K562 (cell line): ENCODE measurements at regions not wholly inside any gene's neighbourhood (a gene's known extent, or its start where the extent isn't known, plus 50 kb on each side); places are given as distances from the start of the nearest gene placed in this dataset.

Source experiments
- ATAC-seq: fragments of 200-7000 bp; cut with Tn5 transposase; 3 replicates; pipeline ENCODE4 v1.9.1; 2020; ENCODE audit warnings: moderate library complexity
- BruUV-seq: library from RNA; stranded (reverse); fragments of 400-500 nt; replicated peaks from 2 replicates; lab custom pipeline; 2021; lab: Mats Ljungman, UMichigan
- CTCF ChIA-PET: fragments of 300-600 bp; formaldehyde crosslinking; extraction: SDS; loops from one replicate; lab custom pipeline; 2021; ENCODE audit warnings: low intra/inter-chr PET ratio; lab: Yijun Ruan, JAX
- POLR2A ChIA-PET: fragments of 300-600, 350-650 bp; sonication (Branson Sonifier 250); formaldehyde crosslinking; extraction: SDS; loops from one replicate; lab custom pipeline; 2021; ENCODE audit warnings: antibody characterized with exemption, inconsistent platforms; lab: Yijun Ruan, JAX
- DNase-seq, 4 experiments: peaks; one replicate each; pipeline versions ENCODE4 v3.0.0 to v3.0.0-alpha.2; 2011 to 2018; ENCODE audit warnings: low spot score in 3 of 4, mixed read lengths in 3 of 4; ENCODE audit errors: extremely low read depth in 1 of 4
- FAIRE-seq: peaks from 2 replicates; lab custom pipeline; 2011; peaks lifted over from hg19 to GRCh38; lab: Jason Lieb, UNC
- H2AFZ ChIP-seq: 2 replicates; pipeline ENCODE4 v1.6.0; 2011; ENCODE audit warnings: low read depth, low read length, control low read depth, inconsistent platforms
- H3K27ac ChIP-seq: fragments of 200-600 bp; 3 replicates; pipeline ENCODE4 v1.8.0; 2011; ENCODE audit warnings: low read depth, mild to moderate bottlenecking, control low read depth, inconsistent platforms, low read length, moderate library complexity, mixed read lengths; ENCODE audit errors: extremely low read depth
- H3K27me3 ChIP-seq, 2 experiments: fragments of 300-600 bp in 1 of 2; 2 replicates in 1 of 2; 3 replicates in 1 of 2; pipeline versions ENCODE4 v1.6.0 to v1.8.0; 2011; ENCODE audit warnings: inconsistent platforms in 2 of 2, low read length in 2 of 2, mild to moderate bottlenecking in 1 of 2, mixed read lengths in 1 of 2, moderate library complexity in 1 of 2; ENCODE audit not compliant: control insufficient read depth in 2 of 2, insufficient read depth in 2 of 2
- H3K36me3 ChIP-seq: fragments of 300-600 bp; 3 replicates; pipeline ENCODE4 v1.8.0; 2011; ENCODE audit warnings: mild to moderate bottlenecking, low read length, inconsistent platforms; ENCODE audit not compliant: control insufficient read depth, insufficient read depth
- H3K4me1 ChIP-seq, 2 experiments: fragments of 200-600 bp in 1 of 2; replicated peaks in 1 of 2; 2 replicates in 1 of 2; 3 replicates in 1 of 2; pipeline versions ENCODE4 v1.5.1 to v1.8.0; 2011; ENCODE audit warnings: inconsistent platforms in 2 of 2, low read length in 2 of 2, mild to moderate bottlenecking in 1 of 2, mixed read lengths in 1 of 2, moderate library complexity in 1 of 2; ENCODE audit not compliant: control insufficient read depth in 2 of 2, insufficient read depth in 2 of 2
- H3K4me2 ChIP-seq: 2 replicates; pipeline ENCODE4 v1.6.1; 2011; ENCODE audit warnings: low read length, control low read depth, inconsistent platforms, mixed read lengths; ENCODE audit not compliant: insufficient read depth
- H3K4me3 ChIP-seq: fragments of 200-600 bp; sonication (generic), shearing (Covaris generic); 2 replicates; pipeline ENCODE4 v1.5.1; 2016; ENCODE audit warnings: control low read depth, inconsistent platforms
- H3K79me2 ChIP-seq: fragments of 200-600 bp; 3 replicates; pipeline ENCODE4 v1.8.0; 2011; ENCODE audit warnings: low read length, inconsistent platforms; ENCODE audit not compliant: control insufficient read depth, insufficient read depth
- H3K9ac ChIP-seq, 2 experiments: 2 replicates each; pipeline versions ENCODE4 v1.6.0 to v1.6.1; 2011; ENCODE audit warnings: low read depth in 2 of 2, low read length in 2 of 2, control low read depth in 1 of 2, inconsistent platforms in 1 of 2, mild to moderate bottlenecking in 1 of 2, mixed read lengths in 1 of 2; ENCODE audit not compliant: insufficient read depth in 1 of 2
- H3K9me1 ChIP-seq: one replicate; pipeline ENCODE4 v1.6.0; 2011; ENCODE audit warnings: inconsistent platforms, mild to moderate bottlenecking, low read length, moderate library complexity; ENCODE audit not compliant: control insufficient read depth, insufficient read depth
- H3K9me3 ChIP-seq: replicated peaks from 2 replicates; pipeline ENCODE4 v1.5.1; 2011; ENCODE audit warnings: low read depth, low read length, inconsistent platforms; ENCODE audit not compliant: control insufficient read depth, insufficient read depth
- H4K20me1 ChIP-seq: replicated peaks from 2 replicates; pipeline ENCODE4 v1.6.1; 2011; ENCODE audit warnings: low read length, inconsistent platforms, mixed read lengths; ENCODE audit not compliant: control insufficient read depth, insufficient read depth
- BMI1 ChIP-seq: fragments of 150-350 bp; IDR thresholded peaks from 2 replicates; pipeline ENCODE4 v1.6.1; 2014; ENCODE audit warnings: low read length
- CBX1 ChIP-seq: sonication (generic); IDR thresholded peaks from 2 replicates; pipeline ENCODE4 v1.6.1; 2016; ENCODE audit warnings: antibody characterized with exemption, low read depth, mild to moderate bottlenecking
- CTBP1 ChIP-seq: fragments of 450-650 bp; IDR thresholded peaks from 2 replicates; pipeline ENCODE4 v1.6.1; 2016; ENCODE audit warnings: borderline replicate concordance
- ELF1 ChIP-seq: fragments of 200-800 bp; sonication (Bioruptor generic); IDR thresholded peaks from 2 replicates; pipeline ENCODE4 v1.6.1; 2016; ENCODE audit warnings: missing genetic modification characterization, missing compliant biosample characterization
- KLF10 ChIP-seq: fragments of 250-450 bp; sonication (Bioruptor Pico); IDR thresholded peaks from 2 replicates; pipeline ENCODE4 v1.6.1; 2021; ENCODE audit warnings: matching md5 sums
- KLF16 ChIP-seq: IDR thresholded peaks from 2 replicates; pipeline ENCODE4 v1.6.1; 2016; ENCODE audit warnings: antibody characterized with exemption
- RBFOX2 ChIP-seq: fragments of 200-400 bp; formaldehyde crosslinking; IDR thresholded peaks from 2 replicates; pipeline ENCODE4 v1.6.1; 2017; ENCODE audit warnings: low read depth, mild to moderate bottlenecking, low read length, moderate library complexity
- RERE ChIP-seq: sonication (generic); formaldehyde crosslinking; IDR thresholded peaks from 2 replicates; pipeline ENCODE4 v1.8.0; 2023; ENCODE audit warnings: missing genetic modification reagents, mild to moderate bottlenecking, borderline replicate concordance
- SAFB2 ChIP-seq: fragments of 200-400 bp; formaldehyde crosslinking; IDR thresholded peaks from 2 replicates; pipeline ENCODE4 v1.6.1; 2018; ENCODE audit warnings: borderline replicate concordance, low read length, low read depth, moderate library complexity; ENCODE audit not compliant: severe bottlenecking
- SRF ChIP-seq, 2 experiments: fragments of 250-450, 450-650 bp in 1 of 2; sonication (Bioruptor Pico) in 1 of 2; sonication (generic) in 1 of 2; formaldehyde crosslinking; IDR thresholded peaks; 2 replicates each; pipeline versions ENCODE4 v1.5.0 to v1.5.1; 2020 to 2022; ENCODE audit warnings: mild to moderate bottlenecking in 1 of 2, missing genetic modification reagents in 1 of 2
- YBX1 ChIP-seq: fragments of 450-650 bp; IDR thresholded peaks from 2 replicates; pipeline ENCODE4 v1.7.1; 2016; ENCODE audit warnings: mild to moderate bottlenecking
- ZBTB43 ChIP-seq: sonication (generic); formaldehyde crosslinking; IDR thresholded peaks from 2 replicates; pipeline ENCODE4 v1.8.0; 2023; ENCODE audit warnings: mild to moderate bottlenecking, missing genetic modification reagents
- WGBS: fragments of 100-300 bp; shearing (Covaris generic); methylation state at CpG from one replicate; pipeline ENCODE4 v1.1.6; 2016; ENCODE audit warnings: low coverage, mixed read lengths; ENCODE audit not compliant: insufficient coverage; ENCODE audit errors: missing lambda C conversion rate; 5-methylcytosine and 5-hydroxymethylcytosine counted together
- in situ Hi-C: fragments of 300-500 bp; cut with MboI; formaldehyde crosslinking; loops from 4 replicates; pipeline ENCODE4 v1.15.0; 2018; ENCODE audit warnings: inconsistent platforms, mixed read lengths
- intact Hi-C: fragments of 100-400 bp; cut with micrococcal nuclease; formaldehyde crosslinking; loops from 2 replicates; pipeline ENCODE4 v1.14.2; 2022
- TF ChIP-seq, protein P1 (sequence below): sonication (generic); formaldehyde crosslinking; IDR thresholded peaks from 2 replicates; pipeline ENCODE4 v1.8.0; 2022; ENCODE audit warnings: mild to moderate bottlenecking, missing genetic modification reagents

DNA sequence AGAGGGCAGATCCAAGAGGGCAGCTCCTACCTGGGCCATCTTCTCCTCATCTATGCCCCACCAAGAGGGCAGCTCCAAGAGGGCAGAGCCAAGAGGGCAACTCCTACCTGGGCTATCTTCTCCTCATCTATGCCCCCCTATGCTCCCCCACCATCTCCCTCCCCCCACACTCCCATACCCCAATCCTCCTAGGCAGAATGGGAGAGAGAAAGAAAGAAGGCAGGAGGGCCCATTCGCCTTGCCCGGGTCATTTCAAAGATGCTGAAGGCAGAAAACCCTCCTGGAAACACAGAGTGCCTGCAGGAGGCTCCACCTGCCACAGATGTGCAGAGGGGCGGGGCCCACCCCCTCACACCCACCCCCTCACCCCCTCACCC lies 78.5 kb downstream of the BUD13 start:
- WGBS: no CpG with 5 or more reads among the region's 3 CpGs
- POLR2A ChIA-PET: interaction anchor here (0.6 kb wide), 1 partner anchor 479 kb away, joined by 3 read pairs; no protein-coding TSS in a partner anchor
- no peak for FAIRE-seq
- no peaks in the 10 kb centered on the region for H3K4me1 ChIP-seq
- no peak for DNase-seq
- no peaks in the 10 kb centered on the region for H3K79me2 ChIP-seq
- no peak overlapping the region for H3K4me2 ChIP-seq
- no peak overlapping the region for H2AFZ ChIP-seq
- H4K20me1 ChIP-seq: peaks cover 8% of the 10 kb centered on the region; the same call in 1 of the 2 replicates
- no peak overlapping the region for H3K27ac ChIP-seq
- H3K27me3 ChIP-seq: peaks cover 3 to 21% of the 10 kb centered on the region in 2 experiments; a peak in 3 of 5 replicates
- ATAC-seq: no peak
- in situ Hi-C loops: loop anchor here (10.0 to 25.0 kb wide), 2 partner anchors 180 to 1357 kb away; no protein-coding TSS in a partner anchor
- no peaks in the 10 kb centered on the region for H3K9me1 ChIP-seq
- CTCF ChIA-PET: no interaction called here
- BruUV-seq: no TSS peak
- no peak overlapping the region for H3K4me3 ChIP-seq
- no peaks in the 10 kb centered on the region for H3K9me3 ChIP-seq
- H3K9ac ChIP-seq: no peak overlapping the region
- intact Hi-C loops: loop anchor here (5.0 to 10.0 kb wide), 5 partner anchors 52 to 1370 kb away; no protein-coding TSS in a partner anchor
- H3K36me3 ChIP-seq: no peaks in the 10 kb centered on the region
- TF ChIP-seq SAFB2 (no peak), ZBTB43 (CRISPR knock-in tag) (no peak), SRF (CRISPR knock-in tag; IDR thresholded peaks at IDR 0.05) (no peak), KLF10 (CRISPR knock-in tag) (no peak), CBX1 (no peak), ELF1 (no peak), RBFOX2 (no peak), BMI1 (no peak), KLF16 (no peak), CTBP1 (no peak), RERE (no peak), YBX1 (no peak)
- TF ChIP-seq, protein P1, sequence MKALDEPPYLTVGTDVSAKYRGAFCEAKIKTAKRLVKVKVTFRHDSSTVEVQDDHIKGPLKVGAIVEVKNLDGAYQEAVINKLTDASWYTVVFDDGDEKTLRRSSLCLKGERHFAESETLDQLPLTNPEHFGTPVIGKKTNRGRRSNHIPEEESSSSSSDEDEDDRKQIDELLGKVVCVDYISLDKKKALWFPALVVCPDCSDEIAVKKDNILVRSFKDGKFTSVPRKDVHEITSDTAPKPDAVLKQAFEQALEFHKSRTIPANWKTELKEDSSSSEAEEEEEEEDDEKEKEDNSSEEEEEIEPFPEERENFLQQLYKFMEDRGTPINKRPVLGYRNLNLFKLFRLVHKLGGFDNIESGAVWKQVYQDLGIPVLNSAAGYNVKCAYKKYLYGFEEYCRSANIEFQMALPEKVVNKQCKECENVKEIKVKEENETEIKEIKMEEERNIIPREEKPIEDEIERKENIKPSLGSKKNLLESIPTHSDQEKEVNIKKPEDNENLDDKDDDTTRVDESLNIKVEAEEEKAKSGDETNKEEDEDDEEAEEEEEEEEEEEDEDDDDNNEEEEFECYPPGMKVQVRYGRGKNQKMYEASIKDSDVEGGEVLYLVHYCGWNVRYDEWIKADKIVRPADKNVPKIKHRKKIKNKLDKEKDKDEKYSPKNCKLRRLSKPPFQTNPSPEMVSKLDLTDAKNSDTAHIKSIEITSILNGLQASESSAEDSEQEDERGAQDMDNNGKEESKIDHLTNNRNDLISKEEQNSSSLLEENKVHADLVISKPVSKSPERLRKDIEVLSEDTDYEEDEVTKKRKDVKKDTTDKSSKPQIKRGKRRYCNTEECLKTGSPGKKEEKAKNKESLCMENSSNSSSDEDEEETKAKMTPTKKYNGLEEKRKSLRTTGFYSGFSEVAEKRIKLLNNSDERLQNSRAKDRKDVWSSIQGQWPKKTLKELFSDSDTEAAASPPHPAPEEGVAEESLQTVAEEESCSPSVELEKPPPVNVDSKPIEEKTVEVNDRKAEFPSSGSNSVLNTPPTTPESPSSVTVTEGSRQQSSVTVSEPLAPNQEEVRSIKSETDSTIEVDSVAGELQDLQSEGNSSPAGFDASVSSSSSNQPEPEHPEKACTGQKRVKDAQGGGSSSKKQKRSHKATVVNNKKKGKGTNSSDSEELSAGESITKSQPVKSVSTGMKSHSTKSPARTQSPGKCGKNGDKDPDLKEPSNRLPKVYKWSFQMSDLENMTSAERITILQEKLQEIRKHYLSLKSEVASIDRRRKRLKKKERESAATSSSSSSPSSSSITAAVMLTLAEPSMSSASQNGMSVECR (CRISPR knock-in tag): no peak
